ENCODE measurements at regions not wholly inside any gene's neighbourhood (a gene's known extent, or its start where the extent isn't known, plus 50 kb on each side); places are given as distances from the start of the nearest gene placed in this dataset.

- no peak for TF ChIP-seq CTCF (IDR thresholded peaks at IDR 0.05; ENCODE audit: low read depth, low read length)
- Histone ChIP-seq H3K4me3 (ENCODE audit: low read depth, low read length) (no peak overlapping the region), H3K27me3 (ENCODE audit: insufficient read depth, low read depth, severe bottlenecking) (no peaks in the 10 kb centered on the region), H3K9me3 (ENCODE audit: severe bottlenecking) (no peaks in the 10 kb centered on the region), H3K27ac (no peak overlapping the region), H3K36me3 (no peaks in the 10 kb centered on the region)
- DNase-seq, result no peak
Measured at GRCh38 chr10:43320226-43320625, 51.2 kb upstream of the FXYD4 start.

- Histone ChIP-seq H3K27me3 (ENCODE audit: insufficient read depth, low read depth, severe bottlenecking) (no peaks in the 10 kb centered on the region), H3K36me3 (no peaks in the 10 kb centered on the region), H3K4me3 (ENCODE audit: low read depth, low read length) (no peak overlapping the region), H3K9me3 (ENCODE audit: severe bottlenecking) (no peaks in the 10 kb centered on the region), H3K27ac (no peak overlapping the region)
- 0 out of 2 replicates have a peak, but pooled peaks have one; percentile 14 for TF ChIP-seq CTCF (IDR thresholded peaks at IDR 0.05; ENCODE audit: low read depth, low read length)
- DNase-seq, result no peak
Measured at GRCh38 chr10:43318976-43319960, 52.2 kb upstream of the FXYD4 start.

- Histone ChIP-seq H3K27me3 (ENCODE audit: insufficient read depth, low read depth, severe bottlenecking) (no peaks in the 10 kb centered on the region), H3K9me3 (ENCODE audit: severe bottlenecking) (no peaks in the 10 kb centered on the region), H3K27ac (no peak overlapping the region), H3K36me3 (no peaks in the 10 kb centered on the region), H3K4me3 (ENCODE audit: low read depth, low read length) (no peak overlapping the region)
- no peak for TF ChIP-seq CTCF (IDR thresholded peaks at IDR 0.05; ENCODE audit: low read depth, low read length)
- DNase-seq, result no peak
Measured at GRCh38 chr10:43318456-43318855, 51.6 kb upstream of the RASGEF1A start.

GRCh38 chr10:43317422-43317821 is 50.6 kb upstream of the RASGEF1A start:
- no peak for DNase-seq
- 0 out of 2 replicates have a peak, but pooled peaks have one; percentile 0 for TF ChIP-seq CTCF (IDR thresholded peaks at IDR 0.05; ENCODE audit: low read depth, low read length)

GRCh38 chr10:43316988-43317387 is 50.1 kb upstream of the RASGEF1A start:
- H3K4me3 ChIP-seq (ENCODE audit: low read depth, low read length), result no peak overlapping the region
- no peak for DNase-seq
- H3K27ac ChIP-seq, result no peak overlapping the region
- no peaks in the 10 kb centered on the region for H3K9me3 ChIP-seq (ENCODE audit: severe bottlenecking)
- 0 out of 2 replicates have a peak, but pooled peaks have one; percentile 0 for TF ChIP-seq CTCF (IDR thresholded peaks at IDR 0.05; ENCODE audit: low read depth, low read length)
- no peaks in the 10 kb centered on the region for H3K27me3 ChIP-seq (ENCODE audit: insufficient read depth, low read depth, severe bottlenecking)
- H3K36me3 ChIP-seq, result no peaks in the 10 kb centered on the region

More at GRCh38 chr10:43317422-43317821, 50.6 kb upstream of the RASGEF1A start:
- Histone ChIP-seq H3K36me3 (no peaks in the 10 kb centered on the region), H3K9me3 (ENCODE audit: severe bottlenecking) (no peaks in the 10 kb centered on the region), H3K4me3 (ENCODE audit: low read depth, low read length) (no peak overlapping the region), H3K27me3 (ENCODE audit: insufficient read depth, low read depth, severe bottlenecking) (no peaks in the 10 kb centered on the region), H3K27ac (no peak overlapping the region)

Data from WERI-Rb-1 (cell line).